Neuronal stem cell (in vitro differentiated cells): ENCODE measurements at regions not wholly inside any gene's neighbourhood (a gene's known extent, or its start where the extent isn't known, plus 50 kb on each side); places are given as distances from the start of the nearest gene placed in this dataset.
"Not testable (repeated sequence)": the region's sequence is repeated elsewhere in the genome, so short reads cannot be mapped to it uniquely, and the experiment has no call there.

Experiments used
- DNase-seq: peaks from one replicate; pipeline ENCODE4 v3.0.0-alpha.2; 2013; ENCODE audit warnings: low spot score
- H2AFZ ChIP-seq: one replicate; pipeline ENCODE4 v1.6.1; 2013; ENCODE audit warnings: mild to moderate bottlenecking, low read length, inconsistent platforms
- H2AK5ac ChIP-seq: 2 replicates; pipeline ENCODE4 v1.6.1; 2013; ENCODE audit warnings: low read depth, mild to moderate bottlenecking, inconsistent platforms, low read length, moderate library complexity, mixed read lengths
- H2BK120ac ChIP-seq: 2 replicates; pipeline ENCODE4 v1.6.1; 2013; ENCODE audit warnings: low read depth, mild to moderate bottlenecking, inconsistent platforms, low read length, moderate library complexity, mixed read lengths
- H2BK12ac ChIP-seq: one replicate; pipeline ENCODE4 v1.6.1; 2013; ENCODE audit warnings: low read length, inconsistent platforms
- H2BK15ac ChIP-seq: 2 replicates; pipeline ENCODE4 v1.6.1; 2013; ENCODE audit warnings: mild to moderate bottlenecking, low read length, inconsistent platforms, mixed read lengths
- H2BK5ac ChIP-seq: one replicate; pipeline ENCODE4 v1.6.1; 2013; ENCODE audit warnings: inconsistent platforms, mild to moderate bottlenecking, low read length, moderate library complexity
- H3K14ac ChIP-seq: one replicate; pipeline ENCODE4 v1.6.1; 2013; ENCODE audit warnings: low read length, inconsistent platforms
- H3K18ac ChIP-seq: 2 replicates; pipeline ENCODE4 v1.6.1; 2013; ENCODE audit warnings: low read length, inconsistent platforms
- H3K23ac ChIP-seq: 2 replicates; pipeline ENCODE4 v1.6.1; 2013; ENCODE audit warnings: low read depth, mild to moderate bottlenecking, mixed read lengths, low read length, inconsistent platforms; ENCODE audit not compliant: poor library complexity
- H3K27ac ChIP-seq: replicated peaks from 3 replicates; pipeline ENCODE4 v1.5.1; 2013; ENCODE audit warnings: low read length, inconsistent platforms
- H3K27me3 ChIP-seq, 3 experiments: 2 replicates each; pipeline ENCODE4 v1.6.1; 2013; ENCODE audit warnings: low read length in 3 of 3, mild to moderate bottlenecking in 2 of 3, inconsistent platforms in 1 of 3, low read depth in 1 of 3, mixed read lengths in 1 of 3, moderate library complexity in 1 of 3; ENCODE audit not compliant: control insufficient read depth in 3 of 3, insufficient read depth in 3 of 3
- H3K36me3 ChIP-seq, 2 donors: replicated peaks in 1 of 2; 2 replicates each; pipeline ENCODE4 v1.6.1; 2013; ENCODE audit warnings: low read length in 2 of 2; ENCODE audit not compliant: control insufficient read depth in 2 of 2, insufficient read depth in 2 of 2
- H3K4ac ChIP-seq: 2 replicates; pipeline ENCODE4 v1.6.1; 2013; ENCODE audit warnings: inconsistent platforms, mild to moderate bottlenecking, low read length, moderate library complexity
- H3K4me1 ChIP-seq, 2 donors: 1 replicate in 1 of 2; 2 replicates in 1 of 2; pipeline ENCODE4 v1.6.1; 2013; ENCODE audit warnings: low read length in 2 of 2, low read depth in 1 of 2; ENCODE audit not compliant: control insufficient read depth in 2 of 2, insufficient read depth in 1 of 2
- H3K4me2 ChIP-seq: one replicate; pipeline ENCODE4 v1.6.1; 2013; ENCODE audit warnings: mild to moderate bottlenecking, low read length, inconsistent platforms; ENCODE audit not compliant: insufficient read depth, poor library complexity, severe bottlenecking
- H3K4me3 ChIP-seq, 2 donors: 2 replicates each; pipeline ENCODE4 v1.5.1; 2013; ENCODE audit warnings: low read length in 2 of 2, mild to moderate bottlenecking in 2 of 2, inconsistent platforms in 1 of 2, moderate library complexity in 1 of 2
- H3K79me1 ChIP-seq: one replicate; pipeline ENCODE4 v1.6.1; 2013; ENCODE audit warnings: low read depth, mild to moderate bottlenecking, inconsistent platforms, low read length, moderate library complexity
- H3K9ac ChIP-seq: one replicate; pipeline ENCODE4 v1.6.1; 2013; ENCODE audit warnings: mild to moderate bottlenecking, low read depth, low read length, inconsistent platforms; ENCODE audit not compliant: poor library complexity
- H3K9me3 ChIP-seq, 2 donors: replicated peaks in 1 of 2; 2 replicates each; pipeline versions ENCODE3 to v1.6.1; 2013; ENCODE audit warnings: low read length in 2 of 2, mild to moderate bottlenecking in 2 of 2, inconsistent platforms in 1 of 2, low read depth in 1 of 2, mixed read lengths in 1 of 2, moderate library complexity in 1 of 2; ENCODE audit not compliant: control insufficient read depth in 2 of 2, insufficient read depth in 1 of 2
- H4K8ac ChIP-seq: one replicate; pipeline ENCODE4 v1.6.1; 2013; ENCODE audit warnings: low read depth, mild to moderate bottlenecking, inconsistent platforms, low read length, moderate library complexity
- H4K91ac ChIP-seq: one replicate; pipeline ENCODE4 v1.6.1; 2013; ENCODE audit warnings: low read length, low read depth, mild to moderate bottlenecking, inconsistent platforms; ENCODE audit not compliant: poor library complexity
- WGBS, 2 donors: extraction: QIAGEN DNeasy Blood & Tissue Kit; methylation state at CpG; one replicate each; pipeline ENCODE4 v1.1.7; 2013; ENCODE audit warnings: missing lambda C conversion rate in 2 of 2, mixed read lengths in 1 of 2; ENCODE audit not compliant: insufficient read length in 2 of 2, insufficient replicate concordance in 1 of 2; ENCODE audit errors: extremely low coverage in 2 of 2; 5-methylcytosine and 5-hydroxymethylcytosine counted together

- not testable (repeated sequence) for H2AFZ ChIP-seq, H3K9ac ChIP-seq, H3K27me3 ChIP-seq, H2BK12ac ChIP-seq, H3K4ac ChIP-seq, H2BK5ac ChIP-seq, H3K27ac ChIP-seq, H3K79me1 ChIP-seq, H3K9me3 ChIP-seq, H3K4me2 ChIP-seq, H2BK120ac ChIP-seq, H2AK5ac ChIP-seq, H3K18ac ChIP-seq, H3K36me3 ChIP-seq, H2BK15ac ChIP-seq, H3K23ac ChIP-seq, H3K4me1 ChIP-seq, H3K14ac ChIP-seq, H3K4me3 ChIP-seq, H4K8ac ChIP-seq, DNase-seq, H4K91ac ChIP-seq
- WGBS, 2 donors: no CpG with 5 or more reads among the region's 2 CpGs
Observed at GRCh38 chr5:34377651-34378050, 278.5 kb upstream of the RAI14 start.

GRCh38 chr5:34378498-34378897, 277.6 kb upstream of the RAI14 start:
- not testable (repeated sequence) for H3K23ac ChIP-seq, H2BK120ac ChIP-seq, DNase-seq, H3K14ac ChIP-seq, H3K27me3 ChIP-seq, H3K18ac ChIP-seq, H4K91ac ChIP-seq, H3K4me3 ChIP-seq, H3K4ac ChIP-seq, H3K36me3 ChIP-seq, H3K79me1 ChIP-seq, H2AK5ac ChIP-seq, H3K4me2 ChIP-seq, H2BK15ac ChIP-seq, H2BK12ac ChIP-seq, H3K9ac ChIP-seq, H3K4me1 ChIP-seq, H2AFZ ChIP-seq, H3K9me3 ChIP-seq, H4K8ac ChIP-seq, H2BK5ac ChIP-seq, H3K27ac ChIP-seq
- WGBS, 2 donors: no CpG with 5 or more reads among the region's 2 CpGs

DNA sequence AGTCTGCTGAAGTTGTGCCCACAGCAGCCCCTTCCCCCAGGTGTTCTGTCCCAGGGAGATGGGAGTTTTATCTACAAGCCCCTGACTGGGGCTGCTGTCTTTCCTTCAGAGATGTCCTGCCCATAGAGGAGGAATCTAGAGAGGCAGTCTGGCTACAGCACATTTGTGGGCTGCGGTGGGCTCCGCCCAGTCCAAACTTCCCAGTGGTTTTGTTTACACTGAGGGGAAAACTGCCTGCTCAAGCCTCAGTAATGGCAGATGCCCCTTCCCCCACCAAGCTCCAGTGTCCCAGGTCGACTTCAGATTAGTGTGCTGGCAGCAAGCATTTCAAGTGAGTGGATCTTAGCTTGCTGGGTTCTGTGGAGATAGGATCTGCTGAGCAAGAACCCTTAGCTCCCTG, 267.4 kb upstream of the RAI14 start:
- H3K9ac ChIP-seq, H3K18ac ChIP-seq, H2BK5ac ChIP-seq, H3K4ac ChIP-seq, H4K91ac ChIP-seq, H3K9me3 ChIP-seq, H3K36me3 ChIP-seq, H3K14ac ChIP-seq, DNase-seq, H3K23ac ChIP-seq, H3K4me3 ChIP-seq, H2AK5ac ChIP-seq, H4K8ac ChIP-seq, H3K79me1 ChIP-seq, H2BK120ac ChIP-seq, H2BK12ac ChIP-seq, H3K4me2 ChIP-seq, H2AFZ ChIP-seq, H3K27me3 ChIP-seq, H3K4me1 ChIP-seq, H2BK15ac ChIP-seq, H3K27ac ChIP-seq: not testable (repeated sequence)
- no CpG with 5 or more reads among the region's 3 CpGs for WGBS, 2 donors

- Histone ChIP-seq H3K23ac (no peak overlapping the region), H3K9me3 (no peaks in the 10 kb centered on the region), H2AK5ac (no peak overlapping the region), H3K4ac (no peak overlapping the region), H2BK5ac (no peak overlapping the region), H2BK120ac (no peak overlapping the region), H4K8ac (no peak overlapping the region), H3K27ac (no peak overlapping the region), H3K18ac (no peak overlapping the region), H2BK12ac (no peak overlapping the region), H3K9ac (no peak overlapping the region), H3K79me1 (no peaks in the 10 kb centered on the region), H4K91ac (no peak overlapping the region), H2BK15ac (no peak overlapping the region), H3K4me3 (no peak overlapping the region), H3K14ac (no peak overlapping the region), H3K27me3 (peaks cover 0 to 5% (median 0%) of the 10 kb centered on the region in 3 experiments), H3K4me1 (peaks cover 5 to 17% of the 10 kb centered on the region in 2 donors), H3K4me2 (no peak overlapping the region), H3K36me3 (no peaks in the 10 kb centered on the region), H2AFZ (no peak overlapping the region)
- no peak for DNase-seq
Observed at GRCh38 chr5:34409373-34409772, 246.8 kb upstream of the RAI14 start.
